GM10266 (cell line): ENCODE measurements at regions not wholly inside any gene's neighbourhood (a gene's known extent, or its start where the extent isn't known, plus 50 kb on each side); places are given as distances from the start of the nearest gene placed in this dataset.

Experiments
- DNase-seq: peaks from one replicate; pipeline ENCODE4 v3.0.0; 2012; ENCODE audit errors: extremely low spot score
- CTCF ChIP-seq: IDR thresholded peaks from 2 replicates; pipeline ENCODE4 v1.5.1; 2012; ENCODE audit warnings: mild to moderate bottlenecking, low read depth; ENCODE audit not compliant: control insufficient read depth, insufficient read depth; ENCODE audit errors: missing control alignments

- DNase-seq: no peak
- no peak for TF ChIP-seq CTCF
These were observed 353.3 kb upstream of the HTR2A start for GRCh38 chr13:47250146-47250545.

GRCh38 chr13:47249266-47249665 lies 352.4 kb upstream of the HTR2A start:
- no peak for TF ChIP-seq CTCF
- no peak for DNase-seq

DNA sequence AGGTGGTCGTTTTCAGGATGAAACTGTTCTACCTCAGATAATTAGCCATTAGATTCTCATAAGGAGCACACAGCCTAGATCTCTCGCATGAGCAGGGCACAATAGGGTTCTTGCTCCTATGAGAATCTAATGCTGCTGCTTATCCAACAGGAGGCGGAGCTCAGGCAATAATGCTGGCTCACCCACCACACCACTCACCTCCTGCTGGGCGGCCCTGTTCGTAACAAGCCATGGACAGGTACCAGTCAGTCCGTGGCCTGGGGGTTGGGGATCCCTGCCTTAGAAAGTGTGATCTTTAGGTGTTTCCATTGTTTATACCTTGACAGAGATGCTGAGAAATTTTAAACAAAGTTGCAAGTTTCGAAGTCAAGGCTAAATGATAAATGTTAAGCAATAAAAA lies 344.6 kb upstream of the HTR2A start:
- no peak for DNase-seq
- no peak for TF ChIP-seq CTCF

- TF ChIP-seq CTCF: no peak
- no peak for DNase-seq
These were observed 342.2 kb upstream of the HTR2A start for GRCh38 chr13:47239025-47239424.

DNA sequence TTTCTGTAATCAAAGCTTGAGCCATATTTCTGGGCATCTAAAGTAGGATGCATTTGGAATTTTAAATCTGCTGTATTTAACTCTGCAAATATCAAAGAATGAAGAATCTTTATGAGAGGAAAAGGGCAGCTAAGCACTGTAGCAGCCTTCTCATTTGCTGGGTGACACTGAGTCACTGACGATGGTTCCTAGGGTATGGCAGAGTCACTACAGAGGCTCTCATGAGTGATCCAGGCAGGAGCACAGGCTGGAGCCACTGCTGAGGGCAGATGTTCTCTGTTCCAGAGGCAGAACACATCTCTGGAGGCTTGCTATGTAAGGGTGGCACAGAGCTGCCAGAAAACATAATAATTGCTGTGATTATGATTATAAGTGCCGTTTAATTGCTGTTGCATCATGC lies 340.7 kb upstream of the HTR2A start:
- DNase-seq: no peak
- TF ChIP-seq CTCF: no peak

DNA sequence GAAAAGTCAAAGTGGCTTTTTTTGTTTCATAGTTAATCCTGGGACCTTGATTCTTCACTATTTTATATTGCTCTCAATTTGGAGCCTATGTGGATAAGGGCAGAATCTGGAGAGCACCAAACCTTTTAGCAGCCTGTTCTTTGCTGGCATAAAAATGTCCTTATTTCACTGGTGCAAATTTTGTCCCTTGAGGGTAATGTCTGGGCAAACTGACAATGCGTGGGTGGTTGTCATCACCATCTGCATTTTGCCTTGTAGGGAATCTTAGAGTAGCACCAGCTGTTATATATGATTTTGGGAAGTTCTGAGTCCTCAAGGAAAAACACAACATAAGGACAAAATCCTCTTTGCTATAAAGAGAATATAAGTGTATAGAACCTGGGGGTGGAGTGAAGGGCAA lies 336.9 kb upstream of the HTR2A start:
- DNase-seq: no peak
- no peak for TF ChIP-seq CTCF

- TF ChIP-seq CTCF: no peak
- no peak for DNase-seq
These were observed 335.7 kb upstream of the HTR2A start for GRCh38 chr13:47232516-47232915.
